HG03039 (cell line): ENCODE measurements at regions not wholly inside any gene's neighbourhood (a gene's known extent, or its start where the extent isn't known, plus 50 kb on each side); places are given as distances from the start of the nearest gene placed in this dataset.
"Not testable (repeated sequence)": the region's sequence is repeated elsewhere in the genome, so short reads cannot be mapped to it uniquely, and the experiment has no call there.

Experiments used
- ATAC-seq: cut with Tn5 transposase; IDR thresholded peaks from one replicate; pipeline ENCODE4 v1.9.1; 2021; ENCODE audit warnings: mild to moderate bottlenecking, moderate library complexity; ENCODE audit not compliant: unreplicated experiment

GRCh38 chrX:6990552-6991193, 156.8 kb upstream of the STS start:
- ATAC-seq, result no peak

DNA sequence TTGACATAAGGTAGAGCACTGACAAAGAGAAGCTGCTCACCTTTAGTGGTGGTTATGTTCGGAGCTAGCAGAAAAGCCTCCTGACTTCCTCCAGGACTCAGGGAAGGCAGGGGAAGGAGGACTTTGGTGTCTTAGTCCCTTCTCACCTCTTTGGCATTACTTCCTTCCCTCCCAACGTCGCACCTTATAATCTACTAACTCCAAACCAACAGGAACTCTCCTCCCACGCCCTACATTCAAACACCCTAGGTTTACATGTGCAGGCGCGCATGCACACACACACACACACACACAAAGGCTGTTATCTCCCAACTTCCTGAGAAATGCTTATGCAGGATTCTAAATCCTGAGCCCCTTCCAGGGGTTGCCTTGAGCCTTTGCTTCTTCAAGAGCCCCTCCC, 157.7 kb upstream of the STS start:
- ATAC-seq, result no peak

- ATAC-seq, result not testable (repeated sequence)
Measured at GRCh38 chrX:6988694-6989093, 158.8 kb upstream of the STS start.

GRCh38 chrX:6986915-6987314, 160.6 kb upstream of the STS start:
- no peak for ATAC-seq

DNA sequence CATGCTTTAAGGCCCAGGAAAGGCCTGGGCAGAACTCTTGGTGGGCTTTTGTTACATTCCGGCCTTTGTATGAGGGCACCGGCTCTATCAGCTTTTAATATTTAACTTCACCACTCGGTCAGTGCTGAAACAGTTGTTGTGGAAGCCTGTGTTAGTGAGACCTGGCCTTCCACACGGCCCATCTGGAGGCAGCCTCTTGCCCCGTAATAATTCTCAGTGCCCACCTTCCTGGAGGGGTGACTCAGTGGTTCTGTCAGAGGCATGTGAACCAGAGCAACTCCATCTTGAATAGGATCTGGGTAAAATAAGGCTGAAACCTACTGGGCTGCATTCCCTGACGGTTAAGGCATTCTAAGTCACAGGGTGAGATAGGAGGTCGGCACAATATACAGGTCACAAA, 162.0 kb upstream of the STS start:
- no peak for ATAC-seq

GRCh38 chrX:6983207-6983955, 164.1 kb upstream of the STS start:
- ATAC-seq, result no peak

DNA sequence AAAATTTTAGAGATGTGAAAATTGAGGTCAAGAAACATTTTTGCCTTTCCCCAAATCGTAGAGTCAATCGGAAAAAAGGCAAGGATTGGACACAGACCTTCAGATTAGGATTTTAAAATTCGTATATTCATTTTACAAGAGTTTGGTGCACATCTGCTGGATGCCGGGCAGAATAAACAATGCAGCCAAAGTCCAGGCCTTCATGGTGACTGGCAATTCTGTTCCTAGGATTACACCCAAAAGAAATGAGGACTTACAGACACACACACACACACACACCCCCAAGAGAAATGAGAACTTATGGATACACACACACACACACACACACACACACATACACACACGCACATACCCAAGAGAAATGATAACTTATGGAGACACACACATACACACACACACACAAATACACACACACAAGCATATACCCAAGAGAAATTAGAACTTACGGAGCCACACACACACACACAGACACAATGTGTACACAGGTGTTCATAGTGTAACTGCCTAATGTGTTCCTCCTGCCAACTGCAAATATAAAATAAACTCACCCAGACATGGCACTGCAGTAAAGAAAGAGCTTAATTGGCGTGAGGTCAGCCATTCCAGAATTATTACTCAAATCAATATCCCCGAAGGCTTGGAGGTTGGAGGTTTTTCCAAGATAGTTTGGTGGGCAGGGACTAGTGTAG, 165.7 kb upstream of the STS start:
- ATAC-seq, result no peak

GRCh38 chrX:6980981-6981380, 166.5 kb upstream of the STS start:
- ATAC-seq, result no peak

- ATAC-seq, result no peak
Measured at GRCh38 chrX:6968231-6968630, 179.3 kb upstream of the STS start.

- ATAC-seq, result no peak
Measured at GRCh38 chrX:6965729-6966128, 181.8 kb upstream of the STS start.

DNA sequence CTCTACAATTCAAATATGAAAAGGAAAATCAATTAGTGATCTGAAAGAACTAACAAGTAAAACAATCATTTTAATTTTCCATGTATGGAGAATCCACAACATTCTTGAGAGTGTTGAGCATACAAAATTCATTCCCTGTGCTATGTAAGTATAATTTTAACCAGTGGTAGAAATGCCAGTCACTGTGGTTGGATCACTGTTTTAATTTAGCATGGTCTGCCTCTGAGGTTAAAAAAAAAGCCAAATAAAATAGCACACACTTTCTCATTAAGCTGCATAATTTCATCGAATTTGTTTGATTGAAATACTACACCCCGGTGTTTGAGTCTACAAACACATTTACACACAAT, 185.5 kb upstream of the STS start:
- ATAC-seq, result no peak

- no peak for ATAC-seq
Measured at GRCh38 chrX:6961286-6962005, 186.1 kb upstream of the STS start.

DNA sequence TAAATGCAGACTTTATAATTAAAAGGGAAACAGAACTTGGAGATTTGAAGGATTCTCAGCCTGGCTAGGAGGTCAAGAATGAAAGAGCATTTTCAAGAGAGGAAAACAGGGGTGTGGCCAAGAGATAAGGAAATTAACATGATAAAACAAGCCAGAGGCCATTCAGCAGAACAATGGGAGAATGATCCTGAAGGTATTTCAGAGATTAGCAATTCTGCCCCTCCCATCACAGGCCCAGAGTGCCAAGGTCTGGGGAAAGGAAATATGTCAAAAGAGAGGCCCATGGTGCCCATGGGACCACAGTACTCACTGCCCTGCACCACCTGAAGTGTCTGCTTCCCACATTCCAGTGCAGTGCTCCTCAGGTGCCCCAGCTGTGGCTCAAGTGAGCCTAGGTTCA, 188.5 kb upstream of the STS start:
- ATAC-seq, result no peak

GRCh38 chrX:6954836-6955235, 192.7 kb upstream of the STS start:
- ATAC-seq, result no peak

- ATAC-seq, result no peak
Measured at GRCh38 chrX:6946168-6946567, 201.3 kb upstream of the STS start.

DNA sequence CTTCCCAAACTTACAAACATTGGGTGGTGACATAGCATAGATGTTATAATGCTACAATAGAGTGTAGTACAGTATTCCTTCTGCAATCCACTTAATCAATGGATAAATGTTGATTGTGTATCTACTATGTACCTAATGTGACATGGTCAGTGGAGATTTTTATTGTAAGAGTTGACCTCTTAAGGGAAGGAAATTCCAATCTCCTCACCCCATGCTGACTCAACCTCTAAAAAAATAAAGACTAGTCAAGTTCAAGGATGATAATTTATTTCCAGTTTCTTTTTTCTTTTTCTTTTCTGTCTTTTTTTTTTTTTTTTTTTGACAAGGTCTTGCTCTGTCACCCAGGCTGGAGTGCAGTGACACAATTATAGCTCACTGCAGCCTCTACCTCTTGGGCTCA, 206.5 kb upstream of the STS start:
- ATAC-seq, result no peak

- not testable (repeated sequence) for ATAC-seq
Measured at GRCh38 chrX:6932942-6933341, 214.6 kb upstream of the STS start.

DNA sequence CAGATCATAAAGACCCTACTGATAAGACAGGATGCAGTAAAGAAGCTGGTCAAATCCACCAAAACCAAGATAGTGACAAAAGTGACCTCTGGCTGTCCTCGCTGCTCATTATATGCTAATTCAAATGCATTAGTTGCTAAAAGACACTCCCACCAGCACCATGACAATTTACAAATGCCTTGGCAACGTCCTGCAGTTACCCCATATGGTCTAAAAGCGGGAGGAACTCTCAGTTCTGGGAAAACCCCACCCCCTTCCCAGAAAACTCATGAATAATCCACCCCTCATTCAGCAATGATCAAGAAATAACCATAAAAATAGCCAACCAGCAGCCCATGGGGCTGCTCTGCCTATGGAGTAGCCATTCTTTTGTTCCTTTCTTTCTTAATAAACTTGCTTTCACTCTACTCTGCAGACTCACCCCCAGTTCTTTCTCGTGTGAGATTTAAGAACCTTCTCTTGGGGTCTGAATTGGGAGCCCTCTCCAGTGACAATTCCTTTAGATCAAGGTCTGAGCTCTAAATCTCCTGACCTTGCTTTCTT, 217.1 kb upstream of the STS start:
- no peak for ATAC-seq

GRCh38 chrX:6924443-6925077, 223.0 kb upstream of the STS start:
- ATAC-seq, result no peak

DNA sequence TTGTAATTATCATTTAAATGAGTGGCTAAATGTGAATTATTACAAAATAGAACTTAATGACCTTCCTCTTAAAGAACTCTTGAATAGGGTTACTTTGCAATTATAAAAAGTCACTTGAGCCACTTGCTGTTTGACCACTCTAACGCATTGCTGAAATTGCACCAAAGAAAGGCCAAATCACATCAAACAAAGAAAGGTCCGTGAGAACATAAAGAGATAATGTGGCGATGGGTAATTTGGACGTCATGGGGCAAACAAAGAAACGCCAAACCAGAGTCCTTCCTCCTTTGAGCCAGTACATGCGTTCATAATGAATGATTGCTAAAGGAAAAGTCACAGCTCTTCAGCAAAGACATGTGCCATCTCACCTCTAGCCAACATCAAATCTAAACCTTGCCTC, 229.8 kb upstream of the STS start:
- no peak for ATAC-seq

DNA sequence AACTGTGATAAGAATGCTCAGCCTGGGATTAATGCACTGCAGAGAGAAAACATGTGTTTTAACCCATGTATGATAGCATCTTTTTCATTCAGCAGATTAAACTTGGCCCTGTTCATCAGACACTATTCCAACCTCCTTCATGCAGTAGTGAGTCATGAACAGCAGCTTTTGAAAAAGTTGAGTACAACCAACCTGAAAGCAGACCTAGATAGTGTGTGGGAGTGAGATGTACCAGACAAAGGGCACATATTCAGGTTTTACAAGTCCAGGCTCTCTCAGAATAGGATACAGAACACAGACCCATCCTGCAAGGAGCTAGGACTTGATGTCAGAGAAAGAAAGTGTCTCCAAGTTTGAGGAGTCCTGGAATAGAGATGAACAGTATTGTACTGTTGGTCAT, 237.3 kb upstream of the STS start:
- ATAC-seq, result no peak
